Bone marrow (tissue), 2 donors: ENCODE measurements at regions not wholly inside any gene's neighbourhood (a gene's known extent, or its start where the extent isn't known, plus 50 kb on each side); places are given as distances from the start of the nearest gene placed in this dataset.
A peak's percentile ranks its signal among the peaks of the same experiment; 100 is the strongest.
"Not testable (repeated sequence)": the region's sequence is repeated elsewhere in the genome, so short reads cannot be mapped to it uniquely, and the experiment has no call there.

Experiments used
- DNase-seq, 2 donors: peaks; one replicate each; lab custom pipeline; 2025; lab: John Stamatoyannopoulos, UW

DNA sequence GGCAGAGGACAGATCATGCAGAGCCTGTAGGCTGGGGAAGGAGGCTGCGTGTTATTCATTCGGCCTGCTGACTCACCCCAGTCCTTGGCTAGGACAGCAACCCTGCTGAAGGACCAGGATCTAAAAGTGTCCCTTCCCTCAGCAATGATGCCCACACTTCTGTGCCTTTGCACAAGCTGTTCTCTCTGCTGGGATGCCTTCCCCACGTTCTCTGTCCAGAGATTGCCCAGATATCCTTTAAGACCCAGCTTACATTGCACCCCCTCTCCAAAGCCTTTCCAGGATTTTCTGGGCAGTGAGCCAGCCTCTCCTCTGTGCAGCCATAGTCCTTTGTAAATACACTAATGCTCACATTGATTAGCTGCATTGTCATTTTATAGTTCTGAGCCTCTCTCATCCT, 99.3 kb upstream of the CHD6 start:
- no peak for DNase-seq

DNA sequence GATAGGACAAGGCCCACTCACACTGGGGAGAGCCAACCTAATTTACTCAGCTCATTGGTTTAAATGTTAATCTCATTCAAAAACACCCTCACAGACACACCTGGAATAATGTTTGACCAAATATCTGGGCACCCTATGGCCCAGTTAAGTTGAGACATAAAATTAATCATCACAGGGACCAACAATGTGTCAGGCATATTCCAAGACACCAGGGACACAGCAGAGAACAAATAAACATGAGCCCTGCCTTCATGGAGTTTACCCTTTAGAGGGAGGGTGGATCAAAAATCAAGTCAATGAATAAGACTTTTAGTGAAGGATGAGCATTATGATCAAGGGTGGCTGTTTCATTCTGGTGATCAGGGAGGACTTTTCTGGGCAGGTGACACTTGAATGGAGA, 98.7 kb upstream of the CHD6 start:
- DNase-seq, result no peak

DNA sequence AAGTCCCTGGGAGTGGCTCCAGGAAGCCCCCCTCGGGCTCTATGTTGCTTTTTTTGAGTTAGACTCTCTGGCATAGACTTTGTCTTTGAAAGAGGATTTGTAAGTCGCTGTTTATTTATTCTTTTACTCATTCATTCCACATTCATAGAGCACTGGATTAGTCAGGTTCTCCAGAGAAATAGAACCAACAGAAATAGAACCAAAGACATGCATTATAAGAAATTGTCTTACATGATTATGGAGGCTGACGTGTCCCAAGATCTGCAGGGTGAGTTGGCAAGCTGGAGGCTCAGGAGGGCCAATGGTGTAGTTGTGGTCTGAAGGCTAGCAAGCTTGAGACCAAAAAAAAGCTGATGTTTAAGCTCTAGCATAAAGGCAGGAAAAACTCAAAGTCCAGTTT, 98.3 kb upstream of the CHD6 start:
- DNase-seq, result no peak

DNA sequence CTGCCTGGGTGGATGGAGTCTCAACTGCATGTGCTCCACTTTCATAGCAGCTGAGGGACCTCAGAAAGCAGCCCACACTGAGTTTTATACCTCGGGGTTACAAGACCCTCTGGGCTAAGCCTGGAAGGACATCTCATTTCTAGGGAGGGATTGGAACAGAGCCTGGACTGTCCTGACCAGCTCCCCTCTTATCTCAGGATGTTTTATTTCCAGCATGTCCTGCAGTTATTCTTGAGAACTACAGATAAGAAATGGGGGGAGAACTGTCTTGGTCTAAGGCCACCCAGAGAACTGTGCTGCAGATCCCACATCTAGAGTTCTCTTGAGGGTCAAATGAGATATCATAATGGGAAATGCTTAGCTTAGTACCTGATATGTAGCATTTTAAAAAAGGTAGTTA, 97.3 kb upstream of the CHD6 start:
- DNase-seq, result no peak

DNA sequence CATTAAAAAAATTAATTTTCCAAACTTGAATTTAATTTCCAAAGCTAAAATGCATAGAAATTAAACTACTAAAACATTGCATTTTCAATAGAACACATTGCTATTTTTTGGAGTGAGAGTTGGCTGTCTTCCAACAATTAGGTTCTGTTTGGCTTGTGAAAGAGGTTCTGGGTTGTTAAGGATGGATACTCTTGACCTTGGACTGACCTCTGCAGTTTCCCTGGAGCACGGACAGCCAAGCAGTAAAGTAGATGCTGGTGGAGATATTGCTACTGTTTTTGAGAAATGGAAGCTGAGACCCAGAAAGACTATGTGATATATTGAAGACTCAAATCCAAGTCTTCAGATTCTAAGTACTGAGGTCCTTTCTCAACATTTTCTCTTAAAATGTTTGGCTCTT, 95.9 kb upstream of the CHD6 start:
- no peak for DNase-seq

DNA sequence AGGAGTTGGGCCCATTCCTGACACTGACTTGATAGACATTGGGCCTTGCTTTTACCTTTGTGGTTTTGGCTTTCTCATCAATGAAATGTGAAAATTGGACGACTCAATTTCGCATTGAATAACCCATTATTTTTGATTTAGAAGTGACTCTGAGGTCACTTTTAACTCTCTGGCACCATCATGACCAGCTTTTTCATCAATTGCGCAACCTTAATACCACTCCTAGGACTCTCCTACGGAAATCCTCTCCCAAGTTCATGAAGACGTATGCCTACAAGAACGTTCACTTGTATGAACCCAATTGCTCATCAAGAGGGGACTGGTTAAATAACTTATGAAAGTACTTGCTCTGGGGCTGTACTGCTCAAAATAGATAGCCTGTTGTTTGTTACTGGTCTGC, 86.7 kb upstream of the CHD6 start:
- DNase-seq, result no peak

DNA sequence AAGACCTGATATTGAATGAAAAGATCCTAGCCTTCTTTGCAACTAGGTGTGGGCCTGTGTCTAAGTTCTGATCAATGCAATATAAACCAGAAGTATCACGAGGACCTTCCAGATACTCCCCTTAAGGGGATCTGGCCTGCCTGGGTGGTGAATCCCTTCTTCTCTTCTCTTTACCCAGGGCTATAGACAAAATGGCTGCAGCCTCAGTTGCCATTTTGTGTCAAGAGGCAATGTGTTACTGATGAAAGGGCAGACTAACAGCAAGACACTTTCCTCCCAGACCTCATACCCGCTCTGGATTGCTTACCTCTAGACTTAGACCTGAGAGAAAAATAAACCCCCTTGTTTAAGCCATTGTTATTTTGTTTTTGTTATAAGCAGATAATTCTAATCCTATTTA, 84.5 kb upstream of the CHD6 start:
- no peak for DNase-seq

DNA sequence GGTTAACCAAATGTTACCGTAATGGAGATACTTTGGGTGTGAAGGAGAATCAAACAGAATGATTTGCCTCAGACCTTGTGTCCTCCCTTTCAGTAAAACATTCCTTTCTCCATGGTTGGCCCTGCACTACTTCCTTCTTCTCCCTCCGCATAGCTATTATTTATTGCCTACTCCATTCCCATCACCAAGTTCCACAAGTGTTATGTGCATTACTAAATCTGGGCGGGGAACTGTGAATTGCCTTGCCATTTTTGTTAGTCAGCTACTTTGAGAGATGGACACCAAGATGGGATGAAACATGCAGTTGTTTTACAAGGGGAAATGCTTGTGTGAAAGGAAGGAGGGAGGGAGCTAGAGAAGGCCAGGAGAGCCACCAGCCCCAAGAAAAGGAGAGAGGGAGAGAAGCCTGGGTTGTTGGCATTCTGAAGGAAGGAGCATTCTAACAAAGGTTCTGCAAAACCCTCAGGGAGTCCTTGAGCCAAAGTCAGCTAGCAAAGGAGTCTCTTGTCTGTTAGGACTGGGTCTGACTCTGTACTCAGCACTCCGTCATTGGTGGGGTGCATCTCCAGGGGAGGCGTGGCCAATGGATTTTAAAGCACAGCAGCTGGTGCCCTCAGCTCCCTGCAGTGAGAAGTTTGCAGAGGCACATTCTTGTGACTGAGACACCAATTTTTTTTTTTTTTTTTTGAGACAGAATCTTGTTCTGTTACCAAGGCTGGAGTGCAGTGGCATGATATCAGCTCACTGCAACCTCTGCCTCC, 83.6 kb upstream of the CHD6 start:
- DNase-seq, result no peak

DNA sequence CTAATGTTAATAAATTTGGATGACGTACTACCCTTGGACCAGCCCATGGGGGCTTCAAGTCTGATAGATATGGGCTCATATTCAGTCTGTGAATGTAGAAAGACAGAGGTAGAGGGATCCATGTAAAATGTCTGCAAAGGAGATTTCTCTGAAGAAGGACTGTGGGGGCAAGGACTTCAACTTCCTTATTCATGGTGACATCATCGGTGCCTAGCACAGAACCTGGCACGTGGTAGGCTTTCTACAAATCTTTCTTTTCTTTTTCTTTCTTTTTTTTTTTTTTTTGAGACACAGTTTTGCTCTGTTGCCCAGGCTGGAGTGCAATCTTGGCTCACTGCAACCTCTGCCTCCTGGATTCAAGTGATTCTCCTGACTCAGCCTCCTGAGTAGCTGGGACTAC, 81.5 kb upstream of the CHD6 start:
- DNase-seq, result not testable (repeated sequence)

DNA sequence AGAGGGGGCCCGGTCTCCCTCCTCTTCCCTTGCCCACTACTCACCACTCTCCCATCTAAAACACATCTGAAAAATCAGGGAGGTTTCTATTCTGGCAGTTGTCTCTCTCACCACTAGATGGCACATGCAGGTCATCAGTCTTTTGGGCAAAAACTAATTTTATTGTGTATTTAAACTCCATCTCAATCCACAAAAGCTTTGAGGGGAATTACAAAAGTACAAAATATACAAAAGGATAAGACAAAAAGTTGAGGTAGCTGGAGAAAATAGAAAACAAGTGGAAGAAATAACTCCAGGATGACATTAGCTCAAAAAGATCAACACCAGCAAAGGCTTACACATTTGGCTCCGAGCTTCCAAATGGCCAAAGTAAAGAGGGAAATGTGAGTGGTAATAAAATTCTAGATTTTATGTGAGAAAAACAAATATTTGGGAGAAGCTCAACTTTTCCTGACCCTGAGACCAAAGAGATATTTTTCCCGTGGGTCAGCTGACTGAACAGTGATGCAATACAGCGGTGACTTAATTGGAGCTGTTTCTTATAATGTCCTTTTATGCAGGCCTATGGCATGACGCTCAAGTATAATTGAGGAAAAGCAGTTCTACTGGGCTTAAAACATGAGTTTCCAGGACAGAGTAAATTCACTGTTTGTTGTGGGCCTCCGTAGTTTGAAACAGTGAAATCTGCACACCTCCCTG, 79.8 kb upstream of the CHD6 start:
- peak in 1 of 2 donors; percentile 4 for DNase-seq

DNA sequence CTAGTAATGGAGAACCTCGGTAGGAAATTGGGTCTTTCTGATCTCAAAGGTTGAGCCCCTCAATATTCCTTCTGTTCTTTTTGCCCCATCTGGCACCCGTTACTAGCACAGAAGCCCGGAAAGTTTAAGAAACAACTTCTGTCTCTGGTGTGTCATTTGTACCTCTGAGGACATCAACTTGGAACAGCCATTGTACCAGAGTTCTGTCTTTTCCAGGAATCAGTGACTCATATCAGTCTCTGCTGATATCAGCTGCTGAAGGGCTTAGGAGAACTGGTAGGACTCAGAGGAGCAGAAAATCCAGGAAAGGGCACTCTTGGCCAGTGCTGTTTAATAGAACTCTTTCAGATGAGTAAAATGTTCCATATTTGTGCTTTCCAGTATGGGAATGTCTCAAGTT, 78.3 kb upstream of the CHD6 start:
- no peak for DNase-seq

DNA sequence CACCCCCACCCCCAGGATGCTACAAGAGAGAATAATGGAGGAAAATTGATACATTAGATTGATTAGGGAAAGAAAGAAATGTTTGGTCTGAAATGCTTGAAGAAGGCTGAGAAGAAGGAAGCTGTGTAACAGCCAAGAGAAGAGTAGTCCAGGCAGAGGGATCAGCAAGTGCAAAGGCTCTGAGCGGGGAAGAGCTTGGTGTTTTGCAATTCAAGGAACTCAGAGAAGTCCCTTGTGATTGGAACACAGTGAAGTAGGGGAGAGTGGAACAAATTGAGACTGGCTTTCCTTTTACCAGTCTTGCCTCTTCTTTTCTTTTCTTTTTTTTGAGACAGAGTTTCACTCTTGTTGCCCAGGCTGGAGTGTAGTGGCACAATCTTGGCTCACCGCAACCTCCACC, 76.6 kb upstream of the CHD6 start:
- no peak for DNase-seq

DNA sequence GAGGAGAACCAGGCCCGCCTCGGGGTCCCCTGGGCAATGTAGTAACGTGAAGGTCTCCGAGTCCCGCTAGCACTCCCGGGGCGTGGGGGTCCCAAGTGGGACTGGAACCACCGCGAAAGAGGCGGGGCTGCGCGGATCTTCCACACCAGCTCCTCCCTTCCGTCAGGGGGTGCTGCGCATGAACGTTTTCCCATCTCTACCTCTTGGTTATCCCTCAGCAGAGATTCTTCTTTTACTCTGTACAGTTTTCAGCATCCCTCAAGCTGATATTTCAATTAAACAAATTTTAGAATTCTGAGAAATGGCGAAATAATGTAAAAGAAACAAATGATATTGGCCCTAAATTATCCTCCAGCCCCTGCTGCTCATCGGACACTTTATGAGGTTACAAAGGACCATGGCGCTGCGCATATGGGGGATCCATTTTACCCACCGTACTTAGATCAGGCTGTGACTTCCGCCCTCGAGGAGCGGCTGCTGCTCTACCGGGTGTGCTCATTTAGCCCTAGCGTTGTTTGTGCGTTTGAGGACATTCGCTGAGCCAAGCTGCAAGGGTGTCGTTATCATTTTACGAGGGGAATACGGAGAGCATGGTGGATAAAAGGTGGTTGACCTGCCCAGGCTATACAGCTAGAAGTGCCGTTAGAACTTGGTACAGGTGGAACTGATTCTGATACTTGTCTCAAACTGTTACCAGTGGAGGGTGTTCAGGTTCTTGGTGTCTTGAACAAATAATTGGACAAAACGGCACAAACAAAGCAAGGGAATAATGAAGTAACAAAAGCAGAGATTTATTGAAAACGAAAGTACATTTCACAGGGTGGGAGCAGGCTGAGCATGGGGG, 75.2 kb upstream of the CHD6 start:
- DNase-seq, result peak; percentile 28 to 83

DNA sequence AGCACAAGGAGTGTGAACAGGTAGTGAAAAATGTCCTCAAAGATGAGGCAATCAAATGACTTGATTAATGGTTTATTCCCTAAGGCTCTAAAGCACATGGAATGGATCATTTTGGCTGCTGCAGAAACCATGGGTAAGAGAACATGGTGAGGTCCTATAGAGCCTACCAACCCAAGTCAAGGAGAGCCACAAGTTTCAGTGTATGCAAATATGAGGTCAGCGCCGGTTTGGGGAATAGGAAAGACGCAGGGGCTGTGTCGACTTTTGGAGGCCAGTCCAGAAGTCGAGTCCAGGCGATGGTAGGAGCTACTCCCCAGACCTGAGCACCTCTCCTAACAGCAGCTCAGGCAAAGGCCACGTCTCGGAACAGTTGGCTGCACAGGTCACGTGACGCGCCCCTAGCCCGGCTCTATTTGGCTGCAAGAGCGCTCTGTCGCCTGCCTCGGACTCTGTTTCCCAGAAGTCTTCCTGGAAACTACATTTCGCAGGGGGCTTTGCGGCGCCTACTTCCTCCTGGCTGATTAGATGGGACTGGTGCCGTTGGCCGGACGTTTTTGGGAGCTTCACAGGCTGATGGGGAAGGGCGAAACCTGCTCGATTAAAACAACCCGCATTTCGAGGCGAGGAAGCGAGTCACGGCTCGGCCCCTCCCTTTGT, 74.4 kb upstream of the CHD6 start:
- peak; percentile 32 to 62 for DNase-seq

DNA sequence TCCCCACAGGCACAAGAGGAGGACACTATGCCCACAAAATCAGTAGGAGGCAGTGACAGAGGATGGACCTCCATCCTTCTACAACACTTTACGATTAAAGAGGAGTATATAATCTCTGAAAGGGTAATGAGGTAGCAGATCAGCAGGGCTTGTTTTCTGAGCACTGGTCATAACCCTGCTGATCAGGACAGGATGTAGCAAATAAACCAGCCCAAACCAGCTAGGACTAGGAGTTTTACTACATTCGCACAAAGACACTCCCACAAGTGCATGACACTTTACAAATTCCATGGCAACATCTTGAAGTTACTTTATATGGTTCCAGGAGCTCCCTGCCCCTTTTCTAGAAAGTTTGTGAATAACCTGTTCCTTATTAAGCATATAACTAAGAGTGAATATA, 73.3 kb upstream of the CHD6 start:
- DNase-seq, result no peak

DNA sequence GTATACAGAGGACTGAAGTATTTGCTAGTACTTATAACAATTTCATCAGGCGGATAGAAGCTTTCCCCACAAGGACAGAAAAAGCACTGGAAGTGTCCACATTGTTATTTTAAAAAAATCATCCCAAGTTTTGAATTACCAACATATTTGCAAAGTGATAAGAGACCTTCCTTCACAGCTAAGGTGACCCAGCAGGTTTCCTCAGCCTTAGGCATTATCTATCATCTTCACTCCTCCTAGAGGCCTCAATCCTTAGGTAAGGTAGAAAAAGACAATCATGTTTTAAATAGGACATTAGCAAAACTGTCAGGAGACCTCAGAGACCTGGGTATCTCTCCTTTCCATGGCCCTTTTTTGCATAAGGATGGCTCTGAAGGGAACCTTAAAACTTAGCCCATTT, 72.5 kb upstream of the CHD6 start:
- DNase-seq, result no peak

DNA sequence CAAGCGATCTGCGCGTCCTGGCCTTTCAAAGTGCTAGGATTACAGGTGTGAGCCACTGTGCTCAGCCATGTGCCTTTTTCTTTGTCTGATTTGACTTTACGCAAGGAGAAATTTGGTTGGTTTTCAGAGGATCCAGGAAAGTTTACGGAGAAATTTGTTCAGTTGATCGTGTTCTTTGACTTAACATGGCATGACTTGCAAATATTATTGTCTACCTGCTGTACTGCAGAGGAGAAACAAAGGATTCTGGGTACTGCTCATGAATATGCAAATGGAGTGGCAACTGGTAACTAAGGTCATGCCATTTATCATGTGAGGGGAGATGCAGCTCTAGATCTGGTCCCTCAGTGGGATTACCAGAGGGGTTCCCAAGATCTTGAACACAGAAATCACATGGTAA, 68.8 kb upstream of the CHD6 start:
- DNase-seq, result no peak

DNA sequence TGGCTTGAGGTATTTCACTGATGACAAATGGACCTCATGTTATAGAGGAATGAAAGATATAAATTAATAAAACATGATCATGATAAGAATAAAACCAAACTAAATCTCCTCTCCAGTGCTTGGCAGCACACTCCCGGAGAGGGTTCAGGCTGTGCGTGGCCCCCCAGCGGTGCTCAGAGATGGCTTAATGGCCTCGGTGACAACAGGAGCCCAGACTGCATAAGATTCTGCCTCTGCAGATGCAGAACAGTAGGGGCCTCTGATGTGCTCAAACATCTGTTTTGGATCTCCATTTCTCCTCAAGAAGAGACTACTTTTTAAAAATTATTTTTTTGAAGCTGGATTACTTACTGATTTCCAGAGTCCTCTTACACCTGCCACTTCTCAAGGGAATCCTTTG, 67.0 kb upstream of the CHD6 start:
- not testable (repeated sequence) for DNase-seq

DNA sequence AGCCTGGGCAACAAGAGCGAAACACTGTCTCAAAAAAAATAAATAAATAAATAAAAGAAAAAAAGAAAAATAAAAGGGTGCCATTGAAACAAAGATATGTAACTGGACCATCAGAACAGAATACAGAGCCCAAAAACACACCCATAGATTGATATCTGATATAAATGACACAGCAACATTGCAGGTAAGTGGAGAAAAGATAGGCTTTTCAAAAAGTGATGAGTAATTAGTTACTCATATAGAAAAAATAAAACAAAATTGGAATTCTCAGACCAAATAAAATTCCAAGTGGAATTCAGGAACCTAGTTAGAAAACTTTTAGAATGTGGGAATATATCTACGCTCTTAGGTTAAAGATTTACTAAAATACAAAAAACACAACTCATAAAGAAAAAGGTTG, 60.6 kb upstream of the CHD6 start:
- no peak for DNase-seq

DNA sequence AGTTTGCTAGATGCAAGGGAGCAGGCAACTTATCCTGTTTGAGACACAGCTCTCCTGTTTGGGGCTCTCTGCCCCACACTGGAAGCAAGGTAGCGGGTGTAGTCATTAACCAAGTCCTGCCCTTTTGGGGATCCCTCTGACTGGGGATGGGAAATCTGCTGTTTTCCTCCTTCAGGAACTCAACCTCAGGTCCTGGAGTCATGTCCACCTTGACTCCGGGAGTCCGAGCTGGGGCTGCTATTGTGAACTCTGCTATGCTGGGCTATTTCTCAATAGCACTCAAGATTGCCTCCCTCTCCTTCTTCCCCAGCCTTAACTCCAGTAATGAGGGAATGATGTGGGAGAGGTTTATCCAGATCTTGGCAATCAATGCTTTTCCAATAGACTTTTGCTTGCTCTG, 54.1 kb upstream of the CHD6 start:
- DNase-seq, result no peak

DNA sequence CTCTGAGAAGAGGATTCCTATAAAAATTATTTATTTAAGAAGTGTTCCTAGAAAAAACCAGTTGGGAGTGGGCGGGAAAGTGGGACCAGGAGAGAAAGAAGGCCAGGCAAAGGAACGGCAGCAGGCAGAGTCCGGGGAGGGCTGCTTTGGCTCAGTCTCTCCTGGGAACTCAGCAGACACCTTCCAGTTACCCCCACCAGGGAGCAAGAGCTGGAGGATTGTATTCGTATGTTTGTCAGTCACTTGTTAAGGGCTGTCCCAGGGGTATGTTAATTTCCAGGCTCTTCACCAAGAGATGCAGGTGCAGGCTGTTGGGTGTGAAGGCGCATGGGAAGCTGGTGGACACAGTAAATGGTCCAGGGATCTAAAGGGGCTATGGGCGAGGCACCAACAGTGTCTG, 53.0 kb upstream of the CHD6 start:
- DNase-seq, result no peak

DNA sequence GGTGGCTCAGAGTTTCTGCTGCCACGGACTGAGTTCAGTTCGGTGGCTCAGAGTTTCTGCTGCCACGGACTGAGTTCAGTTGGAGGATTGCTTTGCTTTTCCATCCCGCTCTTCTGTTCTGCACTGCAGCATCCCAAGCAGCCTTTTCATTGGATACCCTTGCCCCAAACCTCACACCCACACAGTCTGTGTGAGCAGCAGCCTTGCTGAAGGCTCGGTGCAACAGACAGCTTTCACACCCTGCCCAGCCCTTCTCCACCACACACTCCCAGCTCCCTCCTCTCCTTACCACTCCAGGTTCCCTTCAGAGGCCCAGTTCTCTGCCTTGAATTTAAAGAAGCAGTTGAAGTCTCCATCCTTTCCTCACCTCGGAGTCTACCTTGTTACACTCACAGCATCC, 52.5 kb upstream of the CHD6 start:
- DNase-seq, result no peak
